Anterior cingulate cortex (tissue), 58 donors: ENCODE measurements at regions not wholly inside any gene's neighbourhood (a gene's known extent, or its start where the extent isn't known, plus 50 kb on each side); places are given as distances from the start of the nearest gene placed in this dataset.
"Not testable (repeated sequence)": the region's sequence is repeated elsewhere in the genome, so short reads cannot be mapped to it uniquely, and the experiment has no call there.

ENCODE experiments used
- DNase-seq, 58 donors: peaks; one replicate each; lab custom pipeline; 2025; lab: John Stamatoyannopoulos, UW

- DNase-seq: not testable (repeated sequence)
These were observed 294.7 kb upstream of the TEKT4 start for GRCh38 chr2:94576486-94576885.

- not testable (repeated sequence) for DNase-seq
These were observed 294.1 kb upstream of the TEKT4 start for GRCh38 chr2:94577160-94577559.

- DNase-seq: not testable (repeated sequence)
These were observed 292.0 kb upstream of the TEKT4 start for GRCh38 chr2:94579221-94579620.

- DNase-seq: not testable (repeated sequence)
These were observed 288.0 kb upstream of the TEKT4 start for GRCh38 chr2:94583081-94583723.

GRCh38 chr2:94584569-94584968, 286.7 kb upstream of the TEKT4 start:
- not testable (repeated sequence) for DNase-seq

GRCh38 chr2:94586032-94586982, 284.9 kb upstream of the TEKT4 start:
- DNase-seq: peak in 3 of 58 donors; percentile 4 to 34 (median 20)

- DNase-seq: not testable (repeated sequence)
These were observed 284.2 kb upstream of the TEKT4 start for GRCh38 chr2:94587042-94587441.

- DNase-seq: not testable (repeated sequence)
These were observed 277.0 kb upstream of the TEKT4 start for GRCh38 chr2:94594019-94594836.

GRCh38 chr2:94595956-94596355, 275.3 kb upstream of the TEKT4 start:
- DNase-seq: not testable (repeated sequence)

- peak in 1 of 58 donors; percentile 6 for DNase-seq
These were observed 273.0 kb upstream of the TEKT4 start for GRCh38 chr2:94598075-94598713.

GRCh38 chr2:94600929-94601328, 270.3 kb upstream of the TEKT4 start:
- not testable (repeated sequence) for DNase-seq

- no peak for DNase-seq
These were observed 268.8 kb upstream of the TEKT4 start for GRCh38 chr2:94602466-94602865.

- DNase-seq: no peak
These were observed 249.1 kb upstream of the TEKT4 start for GRCh38 chr2:94622113-94622618.

- not testable (repeated sequence) for DNase-seq
These were observed 242.3 kb upstream of the TEKT4 start for GRCh38 chr2:94628953-94629352.

GRCh38 chr2:94641397-94641796, 229.8 kb upstream of the TEKT4 start:
- not testable (repeated sequence) for DNase-seq

- not testable (repeated sequence) for DNase-seq
These were observed 219.1 kb upstream of the TEKT4 start for GRCh38 chr2:94652131-94652530.

GRCh38 chr2:94669858-94670257, 201.4 kb upstream of the TEKT4 start:
- peak in 5 of 58 donors; percentile 2 to 19 (median 3) for DNase-seq

- not testable (repeated sequence) for DNase-seq
These were observed 177.0 kb upstream of the TEKT4 start for GRCh38 chr2:94694236-94694635.

- not testable (repeated sequence) for DNase-seq
These were observed 162.2 kb upstream of the TEKT4 start for GRCh38 chr2:94708982-94709381.

GRCh38 chr2:94725543-94725942, 145.7 kb upstream of the TEKT4 start:
- no peak for DNase-seq
